Endothelial cell of umbilical vein (primary cell): ENCODE measurements at regions not wholly inside any gene's neighbourhood (a gene's known extent, or its start where the extent isn't known, plus 50 kb on each side); places are given as distances from the start of the nearest gene placed in this dataset.

Experiments
- BruUV-seq: library from RNA; stranded (reverse); fragments of 400-500 nt; replicated peaks from 2 replicates; lab custom pipeline; 2021; lab: Mats Ljungman, UMichigan
- CTCF ChIA-PET: fragments of 300-600, 350-600 bp; sonication (Branson Sonifier 250); formaldehyde crosslinking; loops from one replicate; lab custom pipeline; 2021; ENCODE audit warnings: antibody characterized with exemption, inconsistent platforms; lab: Charles Lee
- POLR2A ChIA-PET: fragments of 300-600, 350-600 bp; sonication (Branson Sonifier 250); formaldehyde crosslinking; loops from one replicate; lab custom pipeline; 2021; ENCODE audit warnings: antibody characterized with exemption, inconsistent platforms; lab: Charles Lee
- DNase-seq: peaks from one replicate; pipeline ENCODE4 v3.0.0-alpha.2; 2011; ENCODE audit warnings: low read depth, low spot score
- FAIRE-seq: peaks from 2 replicates; lab custom pipeline; 2011; peaks lifted over from hg19 to GRCh38; lab: Jason Lieb, UNC
- H2AFZ ChIP-seq: 2 replicates; pipeline ENCODE4 v1.6.0; 2012; ENCODE audit warnings: low read depth, low read length, control low read depth, inconsistent platforms
- H3K27ac ChIP-seq: 2 replicates; pipeline ENCODE4 v1.5.1; 2011; ENCODE audit warnings: low read depth, mild to moderate bottlenecking, control low read depth, low read length, moderate library complexity; ENCODE audit not compliant: insufficient read depth
- H3K27me3 ChIP-seq, 2 experiments: 2 replicates each; pipeline versions ENCODE4 v1.6.0 to v1.6.1; 2011; ENCODE audit warnings: low read length in 2 of 2, mixed read lengths in 1 of 2; ENCODE audit not compliant: control insufficient read depth in 2 of 2, insufficient read depth in 2 of 2
- H3K36me3 ChIP-seq, 2 experiments: 2 replicates in 1 of 2; 3 replicates in 1 of 2; pipeline ENCODE4 v1.5.1; 2011; ENCODE audit warnings: low read length in 2 of 2, mild to moderate bottlenecking in 1 of 2, moderate library complexity in 1 of 2; ENCODE audit not compliant: control insufficient read depth in 2 of 2, insufficient read depth in 2 of 2; ENCODE audit errors: extremely low read depth in 1 of 2
- H3K4me1 ChIP-seq: 3 replicates; pipeline ENCODE4 v1.5.1; 2011; ENCODE audit warnings: mild to moderate bottlenecking, low read length; ENCODE audit not compliant: control insufficient read depth, insufficient read depth; ENCODE audit errors: extremely low read depth
- H3K4me2 ChIP-seq: 2 replicates; pipeline ENCODE4 v1.6.1; 2011; ENCODE audit warnings: low read length, control low read depth, mixed read lengths; ENCODE audit not compliant: insufficient read depth
- H3K4me3 ChIP-seq, 3 experiments: fragments of 200-600 bp in 1 of 3; sonication (generic), shearing (Covaris generic) in 1 of 3; replicated peaks in 1 of 3; 2 replicates each; pipeline ENCODE4 v1.5.1; 2011 to 2016; ENCODE audit warnings: control low read depth in 3 of 3, low read length in 3 of 3, mild to moderate bottlenecking in 2 of 3, inconsistent platforms in 1 of 3, low read depth in 1 of 3, moderate library complexity in 1 of 3; ENCODE audit not compliant: insufficient read depth in 1 of 3
- H3K79me2 ChIP-seq: 2 replicates; pipeline ENCODE4 v1.6.0; 2012; ENCODE audit warnings: low read length, inconsistent platforms; ENCODE audit not compliant: control insufficient read depth, insufficient read depth
- H3K9ac ChIP-seq: replicated peaks from 2 replicates; pipeline ENCODE3; 2011; ENCODE audit warnings: low read length, control low read depth; ENCODE audit not compliant: insufficient read depth; ENCODE audit errors: extremely low read depth
- H3K9me1 ChIP-seq: replicated peaks from 3 replicates; pipeline ENCODE4 v1.6.0; 2011; ENCODE audit warnings: mild to moderate bottlenecking, low read length; ENCODE audit not compliant: control insufficient read depth, insufficient read depth; ENCODE audit errors: extremely low read depth
- H3K9me3 ChIP-seq: replicated peaks from 2 replicates; pipeline ENCODE4 v1.5.1; 2012; ENCODE audit warnings: low read length, inconsistent platforms; ENCODE audit not compliant: control insufficient read depth, insufficient read depth
- H4K20me1 ChIP-seq: replicated peaks from 2 replicates; pipeline ENCODE3; 2011; ENCODE audit warnings: mild to moderate bottlenecking, low read length; ENCODE audit not compliant: control insufficient read depth, insufficient read depth; ENCODE audit errors: extremely low read depth
- CTCF ChIP-seq, 2 donors: IDR thresholded peaks; 1 replicate in 1 of 2; 2 replicates in 1 of 2; pipeline ENCODE4 v1.5.1; 2011; ENCODE audit warnings: low read length in 2 of 2, mild to moderate bottlenecking in 2 of 2, moderate library complexity in 2 of 2, control low read depth in 1 of 2, inconsistent platforms in 1 of 2, low read depth in 1 of 2; ENCODE audit not compliant: insufficient read depth in 1 of 2; ENCODE audit errors: extremely low read depth in 1 of 2
- EZH2 ChIP-seq: IDR thresholded peaks from 2 replicates; pipeline ENCODE4 v1.6.1; 2012; ENCODE audit warnings: borderline replicate concordance, low read depth, mild to moderate bottlenecking, moderate library complexity, low read length, inconsistent platforms; ENCODE audit not compliant: severe bottlenecking
- FOS ChIP-seq: IDR thresholded peaks from 2 replicates; pipeline ENCODE4 v1.6.1; 2011; ENCODE audit warnings: mild to moderate bottlenecking, low read length, moderate library complexity, borderline replicate concordance; ENCODE audit not compliant: insufficient read depth
- GATA2 ChIP-seq: IDR thresholded peaks from 2 replicates; pipeline ENCODE4 v1.7.0; 2011; ENCODE audit warnings: low read depth, mild to moderate bottlenecking, moderate library complexity, mixed read lengths, low read length; ENCODE audit not compliant: insufficient read length, insufficient read depth
- JUN ChIP-seq: IDR thresholded peaks from 2 replicates; pipeline ENCODE4 v1.6.1; 2011; ENCODE audit warnings: borderline replicate concordance, low read depth; ENCODE audit not compliant: insufficient read length, insufficient read depth
- MAX ChIP-seq: IDR thresholded peaks from 2 replicates; pipeline ENCODE4 v1.6.1; 2011; ENCODE audit not compliant: insufficient read depth, insufficient read length
- MYC ChIP-seq: IDR thresholded peaks from one replicate; pipeline ENCODE4 v1.6.1; 2011; ENCODE audit warnings: mild to moderate bottlenecking, low read depth, low read length
- POLR2A ChIP-seq: IDR thresholded peaks from 2 replicates; pipeline ENCODE4 v1.6.1; 2012; ENCODE audit warnings: low read depth, mild to moderate bottlenecking, control low read depth, low read length
- POLR2AphosphoS5 ChIP-seq: IDR thresholded peaks from 2 replicates; pipeline ENCODE4 v1.6.1; 2012; ENCODE audit warnings: low read depth, mild to moderate bottlenecking, control low read depth, low read length, moderate library complexity; ENCODE audit not compliant: insufficient read depth
- dilution Hi-C: fragments of 300-500 bp; cut with MboI; formaldehyde crosslinking; loops from one replicate; pipeline ENCODE4 v1.15.0; 2019; ENCODE audit warnings: low sequenced_read_pairs; ENCODE audit not compliant: extremely low pct_ligation_motif_present
- intact Hi-C: fragments of 100-400 bp; cut with micrococcal nuclease; formaldehyde crosslinking; loops from one replicate; pipeline ENCODE4 v1.10.0; 2022

GRCh38 chr2:226408141-226408540 is 391.5 kb downstream of the IRS1 start:
- H3K79me2 ChIP-seq: no peaks in the 10 kb centered on the region
- intact Hi-C loops (no loop called here), dilution Hi-C loops (no loop called here)
- H3K4me2 ChIP-seq: no peak overlapping the region
- DNase-seq (no peak), FAIRE-seq (no peak)
- no peak overlapping the region for H2AFZ ChIP-seq
- H3K9me3 ChIP-seq: no peaks in the 10 kb centered on the region
- H3K4me3 ChIP-seq: no peak overlapping the region
- no TSS peak for BruUV-seq
- H3K27me3 ChIP-seq: no peaks in the 10 kb centered on the region
- H3K4me1 ChIP-seq: no peaks in the 10 kb centered on the region
- no peaks in the 10 kb centered on the region for H3K36me3 ChIP-seq
- POLR2A ChIA-PET: no interaction called here
- no peak overlapping the region for H3K9ac ChIP-seq
- H3K9me1 ChIP-seq: no peaks in the 10 kb centered on the region
- no peak overlapping the region for H3K27ac ChIP-seq
- no peak for TF ChIP-seq MYC
- TF ChIP-seq MAX: no peak
- TF ChIP-seq POLR2AphosphoS5: no peak
- TF ChIP-seq EZH2: no peak
- TF ChIP-seq POLR2A: no peak
- TF ChIP-seq JUN: no peak
- no peak for TF ChIP-seq CTCF (IDR thresholded peaks at IDR 0.05; ENCODE audit: extremely low read depth in 1 of 2, insufficient read depth in 1 of 2, low read depth in 1 of 2, low read length in 2 of 2)
- no peak for TF ChIP-seq GATA2
- TF ChIP-seq FOS: no peak
- no peaks in the 10 kb centered on the region for H4K20me1 ChIP-seq
- CTCF ChIA-PET: no interaction called here
